Liver (tissue), 8 donors: ENCODE measurements at regions not wholly inside any gene's neighbourhood (a gene's known extent, or its start where the extent isn't known, plus 50 kb on each side); places are given as distances from the start of the nearest gene placed in this dataset.

Experiments used
- DNase-seq: peaks from one replicate; pipeline ENCODE4 v3.0.0-alpha.2; 2017; ENCODE audit warnings: low spot score
- H3K27ac ChIP-seq, 2 donors: one replicate each; pipeline ENCODE4 v1.7.0; 2013; ENCODE audit warnings: inconsistent platforms in 2 of 2, low read length in 2 of 2, control low read depth in 1 of 2, low read depth in 1 of 2, mild to moderate bottlenecking in 1 of 2
- H3K27me3 ChIP-seq, 4 donors: one replicate each; pipeline versions ENCODE4 v1.6.1 to v1.7.0; 2013; ENCODE audit warnings: low read length in 3 of 4, inconsistent platforms in 1 of 4, mild to moderate bottlenecking in 1 of 4, moderate library complexity in 1 of 4; ENCODE audit not compliant: control insufficient read depth in 4 of 4, insufficient read depth in 4 of 4
- H3K36me3 ChIP-seq, 4 donors: one replicate each; pipeline versions ENCODE4 v1.6.1 to v1.7.0; 2013; ENCODE audit warnings: low read length in 3 of 4, mild to moderate bottlenecking in 3 of 4, low read depth in 1 of 4, moderate library complexity in 1 of 4; ENCODE audit not compliant: control insufficient read depth in 4 of 4, insufficient read depth in 3 of 4
- H3K4me1 ChIP-seq, 4 donors: one replicate each; pipeline versions ENCODE4 v1.6.1 to v1.7.0; 2013; ENCODE audit warnings: low read length in 3 of 4, mild to moderate bottlenecking in 3 of 4, moderate library complexity in 1 of 4; ENCODE audit not compliant: control insufficient read depth in 4 of 4, insufficient read depth in 4 of 4
- H3K4me3 ChIP-seq, 3 donors: one replicate each; pipeline versions ENCODE4 v1.6.1 to v1.7.0; 2013; ENCODE audit warnings: low read length in 3 of 3, control low read depth in 1 of 3, low read depth in 1 of 3, mild to moderate bottlenecking in 1 of 3
- H3K9ac ChIP-seq, 2 donors: one replicate each; pipeline ENCODE4 v1.7.0; 2013; ENCODE audit warnings: low read length in 2 of 2, mild to moderate bottlenecking in 2 of 2, moderate library complexity in 2 of 2, control low read depth in 1 of 2, low read depth in 1 of 2
- H3K9me3 ChIP-seq, 4 donors: one replicate each; pipeline versions ENCODE4 v1.6.1 to v1.7.0; 2013; ENCODE audit warnings: low read length in 3 of 4; ENCODE audit not compliant: control insufficient read depth in 4 of 4
- EGR1 ChIP-seq, 2 donors: IDR thresholded peaks; 2 replicates each; pipeline ENCODE4 v1.6.1; 2016 to 2018; ENCODE audit warnings: antibody characterized with exemption in 2 of 2, low read depth in 2 of 2
- FOXA1 ChIP-seq: IDR thresholded peaks from 2 replicates; pipeline ENCODE4 v1.6.1; 2016; ENCODE audit warnings: antibody characterized with exemption
- GABPA ChIP-seq, 2 donors: IDR thresholded peaks in 1 of 2; conservative IDR thresholded peaks in 1 of 2; 2 replicates each; pipeline ENCODE4 v1.6.1; 2016; ENCODE audit warnings: antibody characterized with exemption in 2 of 2, mild to moderate bottlenecking in 1 of 2, moderate library complexity in 1 of 2
- HNF4A ChIP-seq, 2 donors: conservative IDR thresholded peaks; 2 replicates each; pipeline ENCODE4 v1.6.1; 2016; ENCODE audit warnings: antibody characterized with exemption in 2 of 2, mild to moderate bottlenecking in 2 of 2
- HNF4G ChIP-seq: IDR thresholded peaks from 2 replicates; pipeline ENCODE4 v1.6.1; 2016; ENCODE audit warnings: antibody characterized with exemption
- JUND ChIP-seq, 2 donors: IDR thresholded peaks; 2 replicates each; pipeline ENCODE4 v1.6.1; 2016; ENCODE audit warnings: antibody characterized with exemption in 2 of 2
- MAX ChIP-seq: IDR thresholded peaks from 2 replicates; pipeline ENCODE4 v1.6.1; 2016; ENCODE audit warnings: antibody characterized with exemption
- NR2F2 ChIP-seq: IDR thresholded peaks from 2 replicates; pipeline ENCODE4 v1.6.1; 2016; ENCODE audit warnings: antibody characterized with exemption
- RAD21 ChIP-seq, 2 donors: IDR thresholded peaks; 2 replicates each; pipeline ENCODE4 v1.6.1; 2016; ENCODE audit warnings: antibody characterized with exemption in 2 of 2, mild to moderate bottlenecking in 2 of 2
- RXRA ChIP-seq, 2 donors: IDR thresholded peaks; 2 replicates each; pipeline ENCODE4 v1.6.1; 2017 to 2018; ENCODE audit warnings: antibody characterized with exemption in 2 of 2, mild to moderate bottlenecking in 1 of 2
- SP1 ChIP-seq: IDR thresholded peaks from 2 replicates; pipeline ENCODE4 v1.6.1; 2018; ENCODE audit warnings: antibody characterized with exemption, mild to moderate bottlenecking
- YY1 ChIP-seq: IDR thresholded peaks from 2 replicates; pipeline ENCODE4 v1.6.1; 2016; ENCODE audit warnings: antibody characterized with exemption, mild to moderate bottlenecking
- ZBTB33 ChIP-seq: IDR thresholded peaks from 2 replicates; pipeline ENCODE4 v1.6.1; 2016; ENCODE audit warnings: antibody characterized with exemption
- WGBS: extraction: QIAGEN DNeasy Blood & Tissue Kit; methylation state at CpG from one replicate; pipeline ENCODE4 v1.1.7; 2013; 5-methylcytosine and 5-hydroxymethylcytosine counted together
- TF ChIP-seq, protein P1 (sequence below): IDR thresholded peaks from 2 replicates; pipeline ENCODE4 v1.6.1; 2016; ENCODE audit warnings: antibody characterized with exemption, mild to moderate bottlenecking
- TF ChIP-seq, protein P2 (sequence below): fragments of 150-350 bp; IDR thresholded peaks from 2 replicates; pipeline ENCODE4 v1.5.1; 2017; ENCODE audit warnings: improper control_type of control experiment, low read depth, low read length; ENCODE audit not compliant: missing input control
- TF ChIP-seq, protein P3 (sequence below): IDR thresholded peaks from 2 replicates; pipeline ENCODE4 v1.6.1; 2016; ENCODE audit warnings: antibody characterized with exemption
- donor health status: healthy.
- donor health status: healthy.
- donor health status: healthy.
- donor health status: healthy.
- donor health status: healthy.

- H3K4me3 ChIP-seq: no peak overlapping the region
- H3K9ac ChIP-seq: no peak overlapping the region
- DNase-seq: no peak
- no peaks in the 10 kb centered on the region for H3K27me3 ChIP-seq
- WGBS: 36% methylated on average over 1 of the region's 1 CpG
- H3K36me3 ChIP-seq: no peaks in the 10 kb centered on the region
- no peak overlapping the region for H3K27ac ChIP-seq
- TF ChIP-seq MAX (no peak), SP1 (no peak), ZBTB33 (no peak), HNF4A (conservative IDR thresholded peaks at IDR 0.05) (no peak), FOXA1 (no peak), JUND (IDR thresholded peaks at IDR 0.05) (no peak), EGR1 (IDR thresholded peaks at IDR 0.05; ENCODE audit: low read depth in 2 of 2) (no peak), RXRA (IDR thresholded peaks at IDR 0.05) (no peak), YY1 (no peak), NR2F2 (no peak), HNF4G (no peak), RAD21 (IDR thresholded peaks at IDR 0.05) (no peak), GABPA (IDR thresholded peaks at IDR 0.05 in 1 of 2, conservative IDR thresholded peaks at IDR 0.05 in 1 of 2) (no peak)
- TF ChIP-seq, protein P1, sequence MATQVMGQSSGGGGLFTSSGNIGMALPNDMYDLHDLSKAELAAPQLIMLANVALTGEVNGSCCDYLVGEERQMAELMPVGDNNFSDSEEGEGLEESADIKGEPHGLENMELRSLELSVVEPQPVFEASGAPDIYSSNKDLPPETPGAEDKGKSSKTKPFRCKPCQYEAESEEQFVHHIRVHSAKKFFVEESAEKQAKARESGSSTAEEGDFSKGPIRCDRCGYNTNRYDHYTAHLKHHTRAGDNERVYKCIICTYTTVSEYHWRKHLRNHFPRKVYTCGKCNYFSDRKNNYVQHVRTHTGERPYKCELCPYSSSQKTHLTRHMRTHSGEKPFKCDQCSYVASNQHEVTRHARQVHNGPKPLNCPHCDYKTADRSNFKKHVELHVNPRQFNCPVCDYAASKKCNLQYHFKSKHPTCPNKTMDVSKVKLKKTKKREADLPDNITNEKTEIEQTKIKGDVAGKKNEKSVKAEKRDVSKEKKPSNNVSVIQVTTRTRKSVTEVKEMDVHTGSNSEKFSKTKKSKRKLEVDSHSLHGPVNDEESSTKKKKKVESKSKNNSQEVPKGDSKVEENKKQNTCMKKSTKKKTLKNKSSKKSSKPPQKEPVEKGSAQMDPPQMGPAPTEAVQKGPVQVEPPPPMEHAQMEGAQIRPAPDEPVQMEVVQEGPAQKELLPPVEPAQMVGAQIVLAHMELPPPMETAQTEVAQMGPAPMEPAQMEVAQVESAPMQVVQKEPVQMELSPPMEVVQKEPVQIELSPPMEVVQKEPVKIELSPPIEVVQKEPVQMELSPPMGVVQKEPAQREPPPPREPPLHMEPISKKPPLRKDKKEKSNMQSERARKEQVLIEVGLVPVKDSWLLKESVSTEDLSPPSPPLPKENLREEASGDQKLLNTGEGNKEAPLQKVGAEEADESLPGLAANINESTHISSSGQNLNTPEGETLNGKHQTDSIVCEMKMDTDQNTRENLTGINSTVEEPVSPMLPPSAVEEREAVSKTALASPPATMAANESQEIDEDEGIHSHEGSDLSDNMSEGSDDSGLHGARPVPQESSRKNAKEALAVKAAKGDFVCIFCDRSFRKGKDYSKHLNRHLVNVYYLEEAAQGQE: no peak
- TF ChIP-seq, protein P2, sequence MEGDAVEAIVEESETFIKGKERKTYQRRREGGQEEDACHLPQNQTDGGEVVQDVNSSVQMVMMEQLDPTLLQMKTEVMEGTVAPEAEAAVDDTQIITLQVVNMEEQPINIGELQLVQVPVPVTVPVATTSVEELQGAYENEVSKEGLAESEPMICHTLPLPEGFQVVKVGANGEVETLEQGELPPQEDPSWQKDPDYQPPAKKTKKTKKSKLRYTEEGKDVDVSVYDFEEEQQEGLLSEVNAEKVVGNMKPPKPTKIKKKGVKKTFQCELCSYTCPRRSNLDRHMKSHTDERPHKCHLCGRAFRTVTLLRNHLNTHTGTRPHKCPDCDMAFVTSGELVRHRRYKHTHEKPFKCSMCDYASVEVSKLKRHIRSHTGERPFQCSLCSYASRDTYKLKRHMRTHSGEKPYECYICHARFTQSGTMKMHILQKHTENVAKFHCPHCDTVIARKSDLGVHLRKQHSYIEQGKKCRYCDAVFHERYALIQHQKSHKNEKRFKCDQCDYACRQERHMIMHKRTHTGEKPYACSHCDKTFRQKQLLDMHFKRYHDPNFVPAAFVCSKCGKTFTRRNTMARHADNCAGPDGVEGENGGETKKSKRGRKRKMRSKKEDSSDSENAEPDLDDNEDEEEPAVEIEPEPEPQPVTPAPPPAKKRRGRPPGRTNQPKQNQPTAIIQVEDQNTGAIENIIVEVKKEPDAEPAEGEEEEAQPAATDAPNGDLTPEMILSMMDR: no peak
- TF ChIP-seq, protein P3, sequence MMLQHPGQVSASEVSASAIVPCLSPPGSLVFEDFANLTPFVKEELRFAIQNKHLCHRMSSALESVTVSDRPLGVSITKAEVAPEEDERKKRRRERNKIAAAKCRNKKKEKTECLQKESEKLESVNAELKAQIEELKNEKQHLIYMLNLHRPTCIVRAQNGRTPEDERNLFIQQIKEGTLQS: no peak
- H3K4me1 ChIP-seq: no peaks in the 10 kb centered on the region
- H3K9me3 ChIP-seq: no peaks in the 10 kb centered on the region
These were observed 642.4 kb upstream of the STEAP1 start for GRCh38 chr7:89511900-89512299.

DNA sequence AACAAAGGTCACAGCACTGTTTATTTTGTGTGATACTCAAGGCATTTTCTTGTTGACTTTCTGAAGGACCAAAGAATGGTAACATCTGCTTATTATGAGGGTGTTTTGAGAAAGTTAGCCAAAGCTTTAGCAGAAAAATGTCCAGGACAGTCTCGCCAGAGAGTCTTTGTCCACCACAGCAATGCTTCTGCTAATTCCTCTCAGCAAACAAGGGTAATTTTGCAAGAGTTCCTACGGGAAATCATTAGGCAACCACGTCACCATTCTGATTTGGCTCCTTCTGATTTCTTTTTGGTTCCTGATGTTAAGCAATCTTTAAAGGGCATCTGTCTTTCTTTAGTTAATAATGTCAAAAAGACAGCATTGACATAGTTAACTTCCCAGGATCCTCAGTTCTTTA, 639.3 kb upstream of the STEAP1 start:
- Histone ChIP-seq H3K27me3 (no peaks in the 10 kb centered on the region), H3K36me3 (no peaks in the 10 kb centered on the region), H3K27ac (no peak overlapping the region), H3K9me3 (no peaks in the 10 kb centered on the region), H3K4me1 (no peaks in the 10 kb centered on the region), H3K4me3 (no peak overlapping the region), H3K9ac (no peak overlapping the region)
- TF ChIP-seq FOXA1 (no peak), MAX (no peak)
- TF ChIP-seq, protein P2: no peak
- 55% methylated on average over 3 of the region's 3 CpGs for WGBS
- no peak for DNase-seq
